Jurkat, Clone E6-1 (cell line): ENCODE measurements at regions not wholly inside any gene's neighbourhood (a gene's known extent, or its start where the extent isn't known, plus 50 kb on each side); places are given as distances from the start of the nearest gene placed in this dataset.

Experiments used
- DNase-seq: peaks from one replicate; pipeline ENCODE4 v3.0.0-alpha.2; 2011; ENCODE audit warnings: low read depth, low spot score
- H3K4me3 ChIP-seq: 2 replicates; pipeline ENCODE4 v1.5.1; 2011; ENCODE audit warnings: mild to moderate bottlenecking, low read length, control low read depth, moderate library complexity

- no peak overlapping the region for H3K4me3 ChIP-seq
- DNase-seq = no peak
Observed at GRCh38 chr4:122671919-122672490, 51.1 kb upstream of the IL21 start.

GRCh38 chr4:122673252-122673651, 52.4 kb upstream of the IL21 start:
- DNase-seq = no peak
- H3K4me3 ChIP-seq = no peak overlapping the region

- DNase-seq = peak; percentile 23
- no peak overlapping the region for H3K4me3 ChIP-seq
Observed at GRCh38 chr4:122674371-122674770, 53.5 kb upstream of the IL21 start.

GRCh38 chr4:122679317-122679716, 53.2 kb upstream of the BBS12 start:
- DNase-seq = no peak
- no peak overlapping the region for H3K4me3 ChIP-seq

- no peak for DNase-seq
Observed at GRCh38 chr4:122679946-122680345, 52.6 kb upstream of the BBS12 start.

GRCh38 chr4:122681568-122681967, 50.9 kb upstream of the BBS12 start:
- H3K4me3 ChIP-seq = no peak overlapping the region
- DNase-seq = no peak

More at GRCh38 chr4:122679946-122680345, 52.6 kb upstream of the BBS12 start:
- H3K4me3 ChIP-seq = no peak overlapping the region
